Right lobe of liver (tissue), 4 donors: ENCODE measurements at regions not wholly inside any gene's neighbourhood (a gene's known extent, or its start where the extent isn't known, plus 50 kb on each side); places are given as distances from the start of the nearest gene placed in this dataset.

Experiments used
- CTCF ChIP-seq, 4 donors: fragments of 200-600 bp in 3 of 4; fragments of 450-650 bp in 1 of 4; IDR thresholded peaks; one replicate each; pipeline versions ENCODE4 v1.5.1 to v1.8.0; 2016 to 2022; ENCODE audit warnings: antibody characterized with exemption in 4 of 4, mild to moderate bottlenecking in 2 of 4
- POLR2A ChIP-seq: fragments of 450-650 bp; IDR thresholded peaks from one replicate; pipeline ENCODE4 v1.6.1; 2017; ENCODE audit warnings: antibody characterized with exemption, mild to moderate bottlenecking
- donor health status: DM: no; HTN: no; CAD: no.
- donor health status: DM: no; HTN: no; CAD: no.
- donor health status: DM: no; HTN: yes; CAD: no.

- TF ChIP-seq POLR2A (no peak), CTCF (IDR thresholded peaks at IDR 0.05) (no peak)
Observed at GRCh38 chr1:147051136-147051535, 113.0 kb downstream of the NBPF12 start.
